ENCODE measurements at regions not wholly inside any gene's neighbourhood (a gene's known extent, or its start where the extent isn't known, plus 50 kb on each side); places are given as distances from the start of the nearest gene placed in this dataset.

- TF ChIP-seq, protein P1, sequence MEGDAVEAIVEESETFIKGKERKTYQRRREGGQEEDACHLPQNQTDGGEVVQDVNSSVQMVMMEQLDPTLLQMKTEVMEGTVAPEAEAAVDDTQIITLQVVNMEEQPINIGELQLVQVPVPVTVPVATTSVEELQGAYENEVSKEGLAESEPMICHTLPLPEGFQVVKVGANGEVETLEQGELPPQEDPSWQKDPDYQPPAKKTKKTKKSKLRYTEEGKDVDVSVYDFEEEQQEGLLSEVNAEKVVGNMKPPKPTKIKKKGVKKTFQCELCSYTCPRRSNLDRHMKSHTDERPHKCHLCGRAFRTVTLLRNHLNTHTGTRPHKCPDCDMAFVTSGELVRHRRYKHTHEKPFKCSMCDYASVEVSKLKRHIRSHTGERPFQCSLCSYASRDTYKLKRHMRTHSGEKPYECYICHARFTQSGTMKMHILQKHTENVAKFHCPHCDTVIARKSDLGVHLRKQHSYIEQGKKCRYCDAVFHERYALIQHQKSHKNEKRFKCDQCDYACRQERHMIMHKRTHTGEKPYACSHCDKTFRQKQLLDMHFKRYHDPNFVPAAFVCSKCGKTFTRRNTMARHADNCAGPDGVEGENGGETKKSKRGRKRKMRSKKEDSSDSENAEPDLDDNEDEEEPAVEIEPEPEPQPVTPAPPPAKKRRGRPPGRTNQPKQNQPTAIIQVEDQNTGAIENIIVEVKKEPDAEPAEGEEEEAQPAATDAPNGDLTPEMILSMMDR (IDR thresholded peaks at IDR 0.05): no peak
- TF ChIP-seq POLR2A (IDR thresholded peaks at IDR 0.05): no peak
These were observed 976.1 kb upstream of the GYPC start for GRCh38 chr2:125679903-125680302.
